ENCODE measurements at regions not wholly inside any gene's neighbourhood (a gene's known extent, or its start where the extent isn't known, plus 50 kb on each side); places are given as distances from the start of the nearest gene placed in this dataset.

DNA sequence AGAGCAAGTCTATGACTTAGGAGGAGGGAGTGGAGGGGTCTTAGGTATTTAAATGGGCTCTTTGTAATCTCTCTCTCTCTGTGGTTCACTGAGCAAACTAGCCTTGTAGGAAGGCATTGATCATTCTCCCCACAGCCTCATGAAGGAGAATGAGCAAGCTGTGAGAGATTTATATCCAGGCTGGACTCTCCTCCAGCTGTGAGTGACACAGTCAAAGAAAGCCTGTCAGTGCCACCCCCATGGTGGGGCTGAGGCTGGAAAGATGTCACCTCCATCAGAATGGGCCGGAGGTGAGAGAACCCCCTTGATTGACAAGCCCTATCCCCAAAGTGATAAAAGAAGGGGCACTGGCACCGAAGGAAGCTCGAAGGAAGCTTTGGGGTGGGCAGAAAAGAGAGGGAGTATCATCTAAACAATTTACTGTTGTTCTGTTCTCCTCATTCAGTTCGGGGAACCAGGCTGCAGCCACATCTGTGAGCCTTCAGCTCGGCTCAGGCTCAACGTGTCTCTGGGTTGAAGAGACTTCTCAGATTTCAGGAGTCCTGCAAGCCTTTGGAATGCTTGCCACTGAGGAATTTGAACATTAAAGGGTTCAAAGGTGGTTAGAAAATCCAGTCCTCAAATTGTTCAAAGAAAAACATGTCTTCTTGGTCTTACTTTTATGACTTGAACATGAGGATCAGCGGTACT is 538.2 kb upstream of the ZNF462 start:
- TF ChIP-seq CTCF (IDR thresholded peaks at IDR 0.05): no peak
- no peak for TF ChIP-seq POLR2A (IDR thresholded peaks at IDR 0.05)
